ENCODE measurements at regions not wholly inside any gene's neighbourhood (a gene's known extent, or its start where the extent isn't known, plus 50 kb on each side); places are given as distances from the start of the nearest gene placed in this dataset.

- no peaks in the 10 kb centered on the region for H3K36me3 ChIP-seq
- H3K4me1 ChIP-seq: no peaks in the 10 kb centered on the region
- intact Hi-C loops (cut with DNase I; ENCODE audit: low total_unique reads): no loop called here
- no peak overlapping the region for H3K4me3 ChIP-seq
- TF ChIP-seq, protein P1, sequence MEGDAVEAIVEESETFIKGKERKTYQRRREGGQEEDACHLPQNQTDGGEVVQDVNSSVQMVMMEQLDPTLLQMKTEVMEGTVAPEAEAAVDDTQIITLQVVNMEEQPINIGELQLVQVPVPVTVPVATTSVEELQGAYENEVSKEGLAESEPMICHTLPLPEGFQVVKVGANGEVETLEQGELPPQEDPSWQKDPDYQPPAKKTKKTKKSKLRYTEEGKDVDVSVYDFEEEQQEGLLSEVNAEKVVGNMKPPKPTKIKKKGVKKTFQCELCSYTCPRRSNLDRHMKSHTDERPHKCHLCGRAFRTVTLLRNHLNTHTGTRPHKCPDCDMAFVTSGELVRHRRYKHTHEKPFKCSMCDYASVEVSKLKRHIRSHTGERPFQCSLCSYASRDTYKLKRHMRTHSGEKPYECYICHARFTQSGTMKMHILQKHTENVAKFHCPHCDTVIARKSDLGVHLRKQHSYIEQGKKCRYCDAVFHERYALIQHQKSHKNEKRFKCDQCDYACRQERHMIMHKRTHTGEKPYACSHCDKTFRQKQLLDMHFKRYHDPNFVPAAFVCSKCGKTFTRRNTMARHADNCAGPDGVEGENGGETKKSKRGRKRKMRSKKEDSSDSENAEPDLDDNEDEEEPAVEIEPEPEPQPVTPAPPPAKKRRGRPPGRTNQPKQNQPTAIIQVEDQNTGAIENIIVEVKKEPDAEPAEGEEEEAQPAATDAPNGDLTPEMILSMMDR (IDR thresholded peaks at IDR 0.05): no peak
- TF ChIP-seq POLR2A (IDR thresholded peaks at IDR 0.05) (no peak), POLR2AphosphoS5 (IDR thresholded peaks at IDR 0.05) (no peak)
- H3K9me3 ChIP-seq: no peaks in the 10 kb centered on the region
- no peaks in the 10 kb centered on the region for H3K27me3 ChIP-seq
- no peak overlapping the region for H3K27ac ChIP-seq
- no peak for DNase-seq (ENCODE audit: low spot score in 2 of 2)
Observed at GRCh38 chr16:65895486-65895885, 471.0 kb upstream of the CDH5 start.

DNA sequence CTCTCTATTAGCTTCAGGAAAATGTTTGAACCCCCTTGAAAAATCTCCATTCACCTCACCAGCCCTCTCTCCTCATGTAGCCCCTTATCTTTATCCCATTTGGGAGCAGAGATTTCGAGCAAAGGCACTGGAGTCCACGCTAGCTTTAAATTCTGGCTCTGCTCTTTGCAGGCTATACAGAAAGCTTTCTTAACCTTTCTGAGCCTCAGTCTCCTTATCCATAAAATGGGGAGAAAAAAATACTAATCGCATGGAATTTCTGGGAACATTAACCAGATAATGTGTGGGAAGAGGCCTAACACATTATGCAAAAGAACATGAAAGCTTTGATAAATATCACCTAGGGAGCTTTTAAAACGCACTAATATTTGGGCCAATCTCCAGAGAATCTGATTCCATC lies 476.3 kb upstream of the CDH5 start:
- intact Hi-C loops (cut with DNase I; ENCODE audit: low total_unique reads): no loop called here
- no peak for TF ChIP-seq POLR2A (IDR thresholded peaks at IDR 0.05)
- TF ChIP-seq POLR2AphosphoS5 (IDR thresholded peaks at IDR 0.05): no peak
- TF ChIP-seq, protein P1 (IDR thresholded peaks at IDR 0.05): no peak
- Histone ChIP-seq H3K4me3 (no peak overlapping the region), H3K36me3 (no peaks in the 10 kb centered on the region), H3K4me1 (no peaks in the 10 kb centered on the region), H3K27ac (no peak overlapping the region), H3K9me3 (no peaks in the 10 kb centered on the region), H3K27me3 (no peaks in the 10 kb centered on the region)
- DNase-seq (ENCODE audit: low spot score in 2 of 2): no peak

DNA sequence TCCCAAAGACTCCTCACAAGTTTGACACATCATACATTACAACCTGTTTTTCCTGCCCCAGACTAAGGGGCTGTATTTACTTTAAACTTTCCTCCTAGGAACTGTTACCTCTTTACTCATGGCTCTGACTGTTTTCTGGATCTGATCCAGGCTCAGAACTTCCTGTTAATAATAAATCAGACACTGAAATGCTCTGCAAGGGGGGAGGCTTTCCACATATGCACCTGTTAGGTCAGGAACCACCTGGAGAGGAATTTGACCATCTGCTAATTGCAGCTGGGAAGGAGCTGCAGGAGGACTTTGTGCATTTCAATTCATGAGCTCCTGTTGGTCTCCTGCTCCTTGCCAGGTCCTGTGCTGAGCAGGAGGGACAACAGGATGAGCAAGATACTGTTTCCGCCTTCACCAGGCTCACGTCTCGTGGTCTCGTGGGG lies 476.9 kb upstream of the CDH5 start:
- Histone ChIP-seq H3K36me3 (no peaks in the 10 kb centered on the region), H3K4me3 (no peak overlapping the region), H3K27me3 (no peaks in the 10 kb centered on the region), H3K9me3 (no peaks in the 10 kb centered on the region), H3K4me1 (no peaks in the 10 kb centered on the region), H3K27ac (no peak overlapping the region)
- intact Hi-C loops (cut with DNase I; ENCODE audit: low total_unique reads): no loop called here
- DNase-seq (ENCODE audit: low spot score in 2 of 2): no peak
- TF ChIP-seq POLR2AphosphoS5 (IDR thresholded peaks at IDR 0.05) (no peak), POLR2A (IDR thresholded peaks at IDR 0.05) (no peak)

- Histone ChIP-seq H3K4me3 (no peak overlapping the region), H3K4me1 (no peaks in the 10 kb centered on the region), H3K9me3 (no peaks in the 10 kb centered on the region), H3K36me3 (no peaks in the 10 kb centered on the region), H3K27ac (no peak overlapping the region), H3K27me3 (no peaks in the 10 kb centered on the region)
- DNase-seq (ENCODE audit: low spot score in 2 of 2): no peak
- TF ChIP-seq, protein P1 (IDR thresholded peaks at IDR 0.05): no peak
- TF ChIP-seq POLR2A (IDR thresholded peaks at IDR 0.05) (no peak), POLR2AphosphoS5 (IDR thresholded peaks at IDR 0.05) (no peak)
- intact Hi-C loops (cut with DNase I; ENCODE audit: low total_unique reads): no loop called here
Observed at GRCh38 chr16:65888201-65888600, 478.3 kb upstream of the CDH5 start.

- H3K27me3 ChIP-seq: no peaks in the 10 kb centered on the region
- intact Hi-C loops (cut with DNase I; ENCODE audit: low total_unique reads): no loop called here
- H3K4me3 ChIP-seq: no peak overlapping the region
Observed at GRCh38 chr16:65884018-65884417, 482.5 kb upstream of the CDH5 start.

More at GRCh38 chr16:65884018-65884417, 482.5 kb upstream of the CDH5 start:
- H3K36me3 ChIP-seq: no peaks in the 10 kb centered on the region
- H3K27ac ChIP-seq: no peak overlapping the region
- H3K4me1 ChIP-seq: no peaks in the 10 kb centered on the region
- TF ChIP-seq POLR2AphosphoS5 (IDR thresholded peaks at IDR 0.05) (no peak), POLR2A (IDR thresholded peaks at IDR 0.05) (no peak)
- TF ChIP-seq, protein P1 (IDR thresholded peaks at IDR 0.05): no peak
- DNase-seq (ENCODE audit: low spot score in 2 of 2): no peak
- H3K9me3 ChIP-seq: no peaks in the 10 kb centered on the region

Data from breast epithelium (tissue), 4 donors.